H1 (cell line): ENCODE measurements at regions not wholly inside any gene's neighbourhood (a gene's known extent, or its start where the extent isn't known, plus 50 kb on each side); places are given as distances from the start of the nearest gene placed in this dataset.
A peak's percentile ranks its signal among the peaks of the same experiment; 100 is the strongest.

ENCODE experiments used
- CTCF ChIA-PET: fragments of 300-600 bp; sonication (Branson Sonifier 250); formaldehyde crosslinking; loops from one replicate; lab custom pipeline; 2021; ENCODE audit not compliant: partially characterized antibody; lab: Charles Lee
- POLR2A ChIA-PET: fragments of 300-600 bp; sonication (Branson Sonifier 250); formaldehyde crosslinking; loops from one replicate; lab custom pipeline; 2021; ENCODE audit warnings: inconsistent platforms; ENCODE audit not compliant: partially characterized antibody; lab: Charles Lee
- DNase-seq, 2 experiments: peaks; one replicate each; pipeline versions ENCODE4 v3.0.0 to v3.0.0-alpha.2; 2010 to 2022; ENCODE audit warnings: low spot score in 2 of 2, low read depth in 1 of 2, mixed read lengths in 1 of 2
- FAIRE-seq: peaks from 2 replicates; lab custom pipeline; 2011; peaks lifted over from hg19 to GRCh38; lab: Jason Lieb, UNC
- H2AFZ ChIP-seq: 2 replicates; pipeline ENCODE4 v1.8.1; 2012; ENCODE audit warnings: low read length, inconsistent platforms
- H2AK5ac ChIP-seq: 2 replicates; pipeline ENCODE4 v1.6.1; 2013; ENCODE audit warnings: low read depth, low read length
- H2BK120ac ChIP-seq: replicated peaks from 2 replicates; pipeline ENCODE3; 2013; ENCODE audit warnings: low read depth, low read length, inconsistent platforms
- H2BK12ac ChIP-seq: 2 replicates; pipeline ENCODE4 v1.6.1; 2013; ENCODE audit warnings: low read depth, low read length
- H2BK15ac ChIP-seq: 2 replicates; pipeline ENCODE4 v1.6.1; 2013; ENCODE audit warnings: low read length
- H2BK20ac ChIP-seq: 2 replicates; pipeline ENCODE4 v1.6.1; 2013; ENCODE audit warnings: low read length
- H2BK5ac ChIP-seq: 2 replicates; pipeline ENCODE4 v1.6.1; 2013; ENCODE audit warnings: low read depth, low read length
- H3K14ac ChIP-seq: 2 replicates; pipeline ENCODE4 v1.6.1; 2013; ENCODE audit warnings: inconsistent platforms; ENCODE audit not compliant: insufficient read length
- H3K18ac ChIP-seq: 2 replicates; pipeline ENCODE4 v1.6.1; 2013; ENCODE audit warnings: low read length; ENCODE audit errors: extremely low read depth
- H3K23ac ChIP-seq: 2 replicates; pipeline ENCODE4 v1.6.1; 2013; ENCODE audit warnings: inconsistent platforms; ENCODE audit not compliant: insufficient read length
- H3K23me2 ChIP-seq: 2 replicates; pipeline ENCODE4 v1.6.1; 2013; ENCODE audit warnings: low read depth, low read length
- H3K27ac ChIP-seq: 2 replicates; pipeline ENCODE4 v1.6.1; 2011; ENCODE audit warnings: low read depth, low read length, inconsistent platforms
- H3K27me3 ChIP-seq, 4 experiments: replicated peaks in 1 of 4; 1 replicate in 1 of 4; 2 replicates in 3 of 4; pipeline versions ENCODE4 v1.6.1 to v1.8.1; 2011 to 2013; ENCODE audit warnings: low read length in 3 of 4, mild to moderate bottlenecking in 3 of 4, inconsistent platforms in 2 of 4, mixed read lengths in 2 of 4, moderate library complexity in 1 of 4; ENCODE audit not compliant: control insufficient read depth in 3 of 4, insufficient read depth in 3 of 4; ENCODE audit errors: extremely low read depth in 1 of 4
- H3K36me3 ChIP-seq, 4 experiments: 2 replicates each; pipeline versions ENCODE4 v1.6.1 to v1.8.1; 2011 to 2013; ENCODE audit warnings: mild to moderate bottlenecking in 4 of 4, low read length in 3 of 4, moderate library complexity in 2 of 4, control low read depth in 1 of 4, inconsistent platforms in 1 of 4; ENCODE audit not compliant: insufficient read depth in 4 of 4, control insufficient read depth in 2 of 4
- H3K4ac ChIP-seq: replicated peaks from 2 replicates; pipeline ENCODE3; 2013; ENCODE audit warnings: low read length, low read depth, mixed read lengths, inconsistent platforms; ENCODE audit not compliant: insufficient read length
- H3K4me1 ChIP-seq, 4 experiments: replicated peaks in 1 of 4; 1 replicate in 1 of 4; 2 replicates in 3 of 4; pipeline versions ENCODE4 v1.6.1 to v1.8.1; 2011 to 2013; ENCODE audit warnings: low read length in 3 of 4, inconsistent platforms in 2 of 4, mixed read lengths in 1 of 4; ENCODE audit not compliant: insufficient read depth in 4 of 4, control insufficient read depth in 3 of 4
- H3K4me2 ChIP-seq, 2 experiments: 2 replicates each; pipeline versions ENCODE4 v1.6.1 to v1.8.1; 2011 to 2013; ENCODE audit warnings: low read depth in 2 of 2, low read length in 2 of 2, control low read depth in 1 of 2, inconsistent platforms in 1 of 2, mild to moderate bottlenecking in 1 of 2; ENCODE audit not compliant: insufficient read depth in 1 of 2
- H3K4me3 ChIP-seq, 4 experiments: fragments of 200-600, 300-600 bp in 1 of 4; sonication (generic), shearing (Covaris generic), sonication (Bioruptor Twin) in 1 of 4; 2 replicates each; pipeline versions ENCODE4 v1.5.1 to v1.8.1; 2011 to 2016; ENCODE audit warnings: low read length in 4 of 4, low read depth in 3 of 4, control low read depth in 2 of 4, inconsistent platforms in 2 of 4, mild to moderate bottlenecking in 2 of 4, mixed read lengths in 1 of 4, moderate library complexity in 1 of 4; ENCODE audit not compliant: insufficient read depth in 2 of 4; ENCODE audit errors: extremely low read depth in 1 of 4
- H3K56ac ChIP-seq: replicated peaks from 2 replicates; pipeline ENCODE3; 2013; ENCODE audit warnings: low read depth, mild to moderate bottlenecking, mixed read lengths, low read length, inconsistent platforms; ENCODE audit not compliant: insufficient read length
- H3K79me1 ChIP-seq: 2 replicates; pipeline ENCODE4 v1.6.1; 2013; ENCODE audit warnings: low read depth, low read length, control low read depth
- H3K79me2 ChIP-seq, 2 experiments: 2 replicates each; pipeline versions ENCODE4 v1.6.1 to v1.8.1; 2012 to 2013; ENCODE audit warnings: low read length in 2 of 2, mild to moderate bottlenecking in 2 of 2, inconsistent platforms in 1 of 2; ENCODE audit not compliant: insufficient read depth in 2 of 2, control insufficient read depth in 1 of 2
- H3K9ac ChIP-seq, 4 experiments: replicated peaks in 1 of 4; 1 replicate in 1 of 4; 2 replicates in 3 of 4; pipeline versions ENCODE4 v1.6.1 to v1.8.1; 2011 to 2013; ENCODE audit warnings: low read depth in 3 of 4, low read length in 3 of 4, control low read depth in 2 of 4, mild to moderate bottlenecking in 2 of 4, moderate library complexity in 2 of 4, inconsistent platforms in 1 of 4; ENCODE audit errors: extremely low read depth in 1 of 4
- H3K9me3 ChIP-seq, 2 experiments: 2 replicates each; pipeline versions ENCODE4 v1.6.1 to v1.8.1; 2012 to 2013; ENCODE audit warnings: mild to moderate bottlenecking in 2 of 2, moderate library complexity in 2 of 2, control low read depth in 1 of 2, inconsistent platforms in 1 of 2, low read depth in 1 of 2, low read length in 1 of 2, mixed read lengths in 1 of 2; ENCODE audit not compliant: insufficient read depth in 2 of 2
- H4K20me1 ChIP-seq, 2 experiments: replicated peaks in 1 of 2; 2 replicates each; pipeline versions ENCODE3 to v1.8.1; 2011 to 2013; ENCODE audit warnings: inconsistent platforms in 2 of 2, low read length in 2 of 2, mild to moderate bottlenecking in 1 of 2; ENCODE audit not compliant: insufficient read depth in 2 of 2, control insufficient read depth in 1 of 2
- H4K5ac ChIP-seq: 2 replicates; pipeline ENCODE4 v1.6.1; 2013; ENCODE audit warnings: low read length, low read depth, mixed read lengths, inconsistent platforms; ENCODE audit not compliant: insufficient read length
- H4K8ac ChIP-seq: 2 replicates; pipeline ENCODE4 v1.8.0; 2013; ENCODE audit warnings: mild to moderate bottlenecking, moderate library complexity, low read length, inconsistent platforms; ENCODE audit not compliant: insufficient read depth; ENCODE audit errors: extremely low read depth
- H4K91ac ChIP-seq: replicated peaks from 2 replicates; pipeline ENCODE3; 2013; ENCODE audit warnings: low read length, mixed read lengths, inconsistent platforms; ENCODE audit not compliant: insufficient read length
- CHD1 ChIP-seq: IDR thresholded peaks from 2 replicates; pipeline ENCODE4 v1.6.1; 2012; ENCODE audit warnings: low read depth, low read length, improper control_type of control experiment
- CREB1 ChIP-seq: IDR thresholded peaks from 2 replicates; pipeline ENCODE4 v1.6.1; 2012; ENCODE audit warnings: inconsistent platforms
- EGR1 ChIP-seq: IDR thresholded peaks from 2 replicates; pipeline ENCODE4 v1.6.1; 2011; ENCODE audit warnings: low read depth, low read length, borderline replicate concordance
- EZH2 ChIP-seq: fragments of 200-600 bp; sonication (generic); IDR thresholded peaks from 2 replicates; pipeline ENCODE4 v1.7.1; 2012; ENCODE audit warnings: low read depth, mild to moderate bottlenecking, moderate library complexity, low read length, inconsistent platforms; ENCODE audit not compliant: severe bottlenecking
- GABPA ChIP-seq: IDR thresholded peaks from 2 replicates; pipeline ENCODE4 v1.6.1; 2011; ENCODE audit warnings: mild to moderate bottlenecking, low read length, moderate library complexity, borderline replicate concordance; ENCODE audit not compliant: insufficient read depth
- PHF8 ChIP-seq: fragments of 200-600 bp; sonication (generic); conservative IDR thresholded peaks from 2 replicates; pipeline ENCODE4 v1.7.1; 2012; ENCODE audit warnings: low read depth, mild to moderate bottlenecking, inconsistent platforms, low read length, moderate library complexity
- POLR2A ChIP-seq, 2 experiments: IDR thresholded peaks; 1 replicate in 1 of 2; 2 replicates in 1 of 2; pipeline ENCODE4 v1.6.1; 2011; ENCODE audit warnings: low read depth in 2 of 2, low read length in 2 of 2, mild to moderate bottlenecking in 2 of 2; ENCODE audit errors: control extremely low read depth in 1 of 2
- RAD21 ChIP-seq, 2 experiments: IDR thresholded peaks in 1 of 2; conservative IDR thresholded peaks in 1 of 2; 2 replicates each; pipeline ENCODE4 v1.6.1; 2011; ENCODE audit warnings: low read depth in 2 of 2, low read length in 2 of 2, improper control_type of control experiment in 1 of 2, inconsistent platforms in 1 of 2, mild to moderate bottlenecking in 1 of 2, moderate library complexity in 1 of 2
- SP1 ChIP-seq: IDR thresholded peaks from 2 replicates; pipeline ENCODE4 v1.6.1; 2011; ENCODE audit warnings: low read depth, low read length
- SP2 ChIP-seq: IDR thresholded peaks from 2 replicates; pipeline ENCODE4 v1.6.1; 2012; ENCODE audit warnings: mild to moderate bottlenecking, low read length, inconsistent platforms
- TAF7 ChIP-seq: optimal IDR thresholded peaks from 2 replicates; pipeline ENCODE3; 2011; ENCODE audit warnings: low read depth, mild to moderate bottlenecking, inconsistent platforms, low read length, moderate library complexity, borderline replicate concordance
- TBP ChIP-seq: IDR thresholded peaks from 2 replicates; pipeline ENCODE4 v1.6.1; 2011; ENCODE audit warnings: low read depth, low read length, improper control_type of control experiment
- TCF12 ChIP-seq: IDR thresholded peaks from 2 replicates; pipeline ENCODE4 v1.6.1; 2011; ENCODE audit warnings: low read depth, mild to moderate bottlenecking, low read length
- ZNF274 ChIP-seq: IDR thresholded peaks from 2 replicates; pipeline ENCODE4 v1.7.0; 2012; ENCODE audit warnings: low read length, borderline replicate concordance; ENCODE audit errors: extremely low read depth
- WGBS, 2 experiments: shearing (Covaris generic) in 1 of 2; methylation state at CpG; one replicate each; pipeline versions ENCODE4 v1.1.6 to v1.1.7; 2013 to 2015; ENCODE audit warnings: low lambda C conversion rate in 2 of 2, mixed read lengths in 2 of 2, inconsistent platforms in 1 of 2, low coverage in 1 of 2, missing lambda C conversion rate in 1 of 2; ENCODE audit not compliant: insufficient replicate concordance in 2 of 2, insufficient coverage in 1 of 2, insufficient read length in 1 of 2; ENCODE audit errors: extremely low coverage in 1 of 2, missing lambda C conversion rate in 1 of 2; 5-methylcytosine and 5-hydroxymethylcytosine counted together
- TF ChIP-seq, protein P1 (sequence below): IDR thresholded peaks from 2 replicates; pipeline ENCODE4 v1.6.1; 2012; ENCODE audit warnings: inconsistent platforms

DNA sequence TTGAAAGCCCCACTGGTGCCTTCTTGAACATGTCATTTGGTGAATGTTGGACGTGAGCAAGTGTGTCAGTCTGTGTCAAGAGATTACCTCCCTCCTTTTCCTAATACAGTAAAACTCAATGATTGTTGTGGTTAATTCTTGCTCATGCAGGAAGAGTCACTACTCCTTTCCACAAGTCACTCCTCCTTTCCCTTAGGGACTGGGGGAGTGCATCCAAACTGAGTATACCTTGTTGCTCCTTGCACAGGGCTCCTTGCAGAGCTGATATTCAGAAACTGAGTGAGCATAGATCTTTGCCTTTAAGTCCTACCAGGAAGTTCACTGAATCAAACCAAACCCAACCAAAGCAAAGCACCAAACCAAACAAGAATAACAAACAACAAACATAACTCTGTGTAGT is 63.9 kb downstream of the GPR50 start:
- Histone ChIP-seq H3K9ac (no peak overlapping the region), H4K91ac (peak overlapping the region; percentile 40), H3K4me2 (0 out of 4 replicates have a peak overlapping the region, but pooled peaks of 1 of the 2 experiments have one; percentile 32), H3K23me2 (no peaks in the 10 kb centered on the region), H2BK120ac (no peak overlapping the region), H3K27me3 (no peaks in the 10 kb centered on the region), H3K79me2 (no peaks in the 10 kb centered on the region), H3K36me3 (no peaks in the 10 kb centered on the region), H3K9me3 (no peaks in the 10 kb centered on the region), H4K8ac (no peak overlapping the region), H3K23ac (no peak overlapping the region), H3K18ac (peak overlapping the region; percentile 90; the same call in 1 of the 2 replicates), H3K27ac (no peak overlapping the region), H2BK12ac (peak overlapping the region; percentile 22), H2BK15ac (no peak overlapping the region), H3K4ac (no peak overlapping the region), H3K4me1 (peaks cover 0 to 8% (median 3%) of the 10 kb centered on the region in 4 experiments; a peak in 3 of 7 replicates), H3K79me1 (no peaks in the 10 kb centered on the region), H2AK5ac (no peak overlapping the region), H3K14ac (no peak overlapping the region), H3K4me3 (0 out of 8 replicates have a peak overlapping the region, but pooled peaks of 1 of the 4 experiments have one; percentile 1), H3K56ac (no peak overlapping the region), H2BK5ac (peak overlapping the region; percentile 85; the same call in 1 of the 2 replicates), H2BK20ac (no peak overlapping the region), H4K20me1 (no peaks in the 10 kb centered on the region), H4K5ac (peak overlapping the region; percentile 43), H2AFZ (peak overlapping the region; percentile 32; the same call in 1 of the 2 replicates)
- CTCF ChIA-PET, result no interaction called here
- POLR2A ChIA-PET, result no interaction called here
- DNase-seq (no peak), FAIRE-seq (peak; percentile 39)
- 8% methylated on average over 1 of the region's 1 CpG; no CpG with 5 or more reads in 1 of the 2 experiments for WGBS, 2 experiments
- TF ChIP-seq ZNF274 (no peak), EZH2 (no peak), TBP (no peak), TCF12 (no peak), CREB1 (no peak), CHD1 (no peak), SP1 (no peak), PHF8 (no peak), GABPA (no peak), EGR1 (no peak), RAD21 (IDR thresholded peaks at IDR 0.05 in 1 of 2, conservative IDR thresholded peaks at IDR 0.05 in 1 of 2; ENCODE audit: low read depth in 2 of 2, low read length in 2 of 2) (no peak), POLR2A (IDR thresholded peaks at IDR 0.05; ENCODE audit: control extremely low read depth in 1 of 2, low read depth in 2 of 2, low read length in 2 of 2) (no peak), SP2 (no peak), TAF7 (no peak)
- TF ChIP-seq, protein P1, sequence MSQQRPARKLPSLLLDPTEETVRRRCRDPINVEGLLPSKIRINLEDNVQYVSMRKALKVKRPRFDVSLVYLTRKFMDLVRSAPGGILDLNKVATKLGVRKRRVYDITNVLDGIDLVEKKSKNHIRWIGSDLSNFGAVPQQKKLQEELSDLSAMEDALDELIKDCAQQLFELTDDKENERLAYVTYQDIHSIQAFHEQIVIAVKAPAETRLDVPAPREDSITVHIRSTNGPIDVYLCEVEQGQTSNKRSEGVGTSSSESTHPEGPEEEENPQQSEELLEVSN, result no peak
